ENCODE measurements at regions not wholly inside any gene's neighbourhood (a gene's known extent, or its start where the extent isn't known, plus 50 kb on each side); places are given as distances from the start of the nearest gene placed in this dataset.

DNA sequence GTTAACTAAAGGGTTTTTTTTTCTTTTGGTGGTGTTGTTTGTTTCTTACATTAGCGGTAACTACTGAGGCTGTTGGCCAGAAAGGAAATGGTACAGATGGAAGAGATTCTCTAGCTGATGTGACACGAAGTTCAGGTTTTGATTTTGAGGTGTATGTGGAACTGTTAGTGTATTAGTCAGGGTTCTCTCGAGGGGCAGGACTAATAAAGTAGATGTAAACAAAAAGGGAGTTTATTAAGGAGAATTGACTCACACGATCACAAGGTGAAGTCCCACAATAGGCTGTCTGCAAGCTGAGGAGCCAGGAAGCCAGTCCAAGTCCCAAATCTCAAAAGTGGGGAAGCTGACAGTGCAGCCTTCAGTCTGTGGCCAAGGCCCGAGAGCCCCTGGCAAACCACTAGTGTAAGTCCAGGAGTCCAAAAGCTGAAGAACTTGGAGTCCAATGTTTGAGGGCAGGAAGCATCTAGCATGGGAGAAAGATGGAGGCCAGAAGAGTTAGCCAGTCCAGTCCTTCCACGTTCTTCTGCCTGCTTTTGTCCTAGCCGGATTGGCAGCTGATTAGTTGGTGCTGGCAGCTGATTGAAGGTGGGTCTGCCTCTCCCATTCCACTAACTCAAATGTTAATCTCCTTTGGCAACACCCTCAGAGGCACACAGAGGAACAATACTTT lies 577.6 kb downstream of the EFNB2 start:
- Histone ChIP-seq H3K4me3 (replicated peaks in 1 of 4; ENCODE audit: control extremely low read depth in 1 of 4, insufficient read depth in 1 of 4, low read depth in 3 of 4, low read length in 4 of 4) (no peak overlapping the region), H3K27me3 (ENCODE audit: control insufficient read depth, insufficient read depth, low read length) (no peaks in the 10 kb centered on the region), H4K20me1 (ENCODE audit: control insufficient read depth, extremely low read depth, insufficient read depth, low read length) (no peaks in the 10 kb centered on the region), H3K4me1 (ENCODE audit: control insufficient read depth, extremely low read depth, insufficient read depth, low read length) (no peaks in the 10 kb centered on the region), H3K9ac (ENCODE audit: insufficient read depth, low read length) (no peak overlapping the region), H3K79me2 (ENCODE audit: control insufficient read depth, insufficient read depth, low read length) (no peaks in the 10 kb centered on the region), H2AFZ (ENCODE audit: low read length) (peak overlapping the region; percentile 25), H3K9me3 (ENCODE audit: control insufficient read depth, insufficient read depth, low read depth, low read length) (no peaks in the 10 kb centered on the region), H3K36me3 (ENCODE audit: control insufficient read depth, insufficient read depth, low read length) (no peaks in the 10 kb centered on the region), H3K27ac (ENCODE audit: insufficient read depth, low read length) (no peak overlapping the region), H3K4me2 (ENCODE audit: extremely low read depth, insufficient read depth, low read length) (no peak overlapping the region)
- no peak for TF ChIP-seq EZH2 (IDR thresholded peaks at IDR 0.05; ENCODE audit: low read length, missing control alignments)
- TF ChIP-seq, protein P1, sequence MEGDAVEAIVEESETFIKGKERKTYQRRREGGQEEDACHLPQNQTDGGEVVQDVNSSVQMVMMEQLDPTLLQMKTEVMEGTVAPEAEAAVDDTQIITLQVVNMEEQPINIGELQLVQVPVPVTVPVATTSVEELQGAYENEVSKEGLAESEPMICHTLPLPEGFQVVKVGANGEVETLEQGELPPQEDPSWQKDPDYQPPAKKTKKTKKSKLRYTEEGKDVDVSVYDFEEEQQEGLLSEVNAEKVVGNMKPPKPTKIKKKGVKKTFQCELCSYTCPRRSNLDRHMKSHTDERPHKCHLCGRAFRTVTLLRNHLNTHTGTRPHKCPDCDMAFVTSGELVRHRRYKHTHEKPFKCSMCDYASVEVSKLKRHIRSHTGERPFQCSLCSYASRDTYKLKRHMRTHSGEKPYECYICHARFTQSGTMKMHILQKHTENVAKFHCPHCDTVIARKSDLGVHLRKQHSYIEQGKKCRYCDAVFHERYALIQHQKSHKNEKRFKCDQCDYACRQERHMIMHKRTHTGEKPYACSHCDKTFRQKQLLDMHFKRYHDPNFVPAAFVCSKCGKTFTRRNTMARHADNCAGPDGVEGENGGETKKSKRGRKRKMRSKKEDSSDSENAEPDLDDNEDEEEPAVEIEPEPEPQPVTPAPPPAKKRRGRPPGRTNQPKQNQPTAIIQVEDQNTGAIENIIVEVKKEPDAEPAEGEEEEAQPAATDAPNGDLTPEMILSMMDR (conservative IDR thresholded peaks at IDR 0.05 in 1 of 2, IDR thresholded peaks at IDR 0.05 in 1 of 2; ENCODE audit: low read depth in 1 of 2, low read length in 2 of 2), result no peak
- DNase-seq (ENCODE audit: low read depth in 2 of 2), result no peak

- H3K4me3 ChIP-seq (replicated peaks in 1 of 4; ENCODE audit: control extremely low read depth in 1 of 4, insufficient read depth in 1 of 4, low read depth in 3 of 4, low read length in 4 of 4), result no peak overlapping the region
- H4K20me1 ChIP-seq (ENCODE audit: control insufficient read depth, extremely low read depth, insufficient read depth, low read length), result no peaks in the 10 kb centered on the region
- H2AFZ ChIP-seq (ENCODE audit: low read length), result no peak overlapping the region
- no peaks in the 10 kb centered on the region for H3K27me3 ChIP-seq (ENCODE audit: control insufficient read depth, insufficient read depth, low read length)
- H3K36me3 ChIP-seq (ENCODE audit: control insufficient read depth, insufficient read depth, low read length), result no peaks in the 10 kb centered on the region
- H3K79me2 ChIP-seq (ENCODE audit: control insufficient read depth, insufficient read depth, low read length), result no peaks in the 10 kb centered on the region
- H3K27ac ChIP-seq (ENCODE audit: insufficient read depth, low read length), result no peak overlapping the region
- no peaks in the 10 kb centered on the region for H3K9me3 ChIP-seq (ENCODE audit: control insufficient read depth, insufficient read depth, low read depth, low read length)
- TF ChIP-seq, protein P1 (conservative IDR thresholded peaks at IDR 0.05 in 1 of 2, IDR thresholded peaks at IDR 0.05 in 1 of 2; ENCODE audit: low read depth in 1 of 2, low read length in 2 of 2), result no peak
- TF ChIP-seq EZH2 (IDR thresholded peaks at IDR 0.05; ENCODE audit: low read length, missing control alignments), result no peak
- no peak overlapping the region for H3K4me2 ChIP-seq (ENCODE audit: extremely low read depth, insufficient read depth, low read length)
- H3K4me1 ChIP-seq (ENCODE audit: control insufficient read depth, extremely low read depth, insufficient read depth, low read length), result no peaks in the 10 kb centered on the region
- no peak overlapping the region for H3K9ac ChIP-seq (ENCODE audit: insufficient read depth, low read length)
- DNase-seq (ENCODE audit: low read depth in 2 of 2), result peak in 1 of 2 donors; percentile 35
These were observed 578.5 kb downstream of the EFNB2 start for GRCh38 chr13:105956921-105957320.

DNA sequence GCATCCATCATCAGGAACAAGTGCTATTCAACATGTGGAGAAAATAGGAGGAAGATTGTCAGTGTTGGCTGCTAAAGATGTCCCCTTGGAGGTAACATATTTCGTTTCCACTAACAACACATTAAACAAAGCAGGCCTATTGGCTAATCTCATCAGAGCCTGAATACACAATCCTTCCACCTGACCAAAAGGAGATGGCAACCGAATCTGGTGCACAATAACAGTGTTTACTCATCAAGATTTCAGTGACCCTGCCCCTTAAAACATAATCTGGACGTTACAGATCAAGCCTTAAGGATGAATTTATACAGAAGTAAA lies 582.5 kb downstream of the EFNB2 start:
- no peak for DNase-seq (ENCODE audit: low read depth in 2 of 2)
- H3K27me3 ChIP-seq (ENCODE audit: control insufficient read depth, insufficient read depth, low read length), result no peaks in the 10 kb centered on the region

More for the DNA sequence above, 582.5 kb downstream of the EFNB2 start:
- Histone ChIP-seq H3K4me2 (ENCODE audit: extremely low read depth, insufficient read depth, low read length) (no peak overlapping the region), H3K9me3 (ENCODE audit: control insufficient read depth, insufficient read depth, low read depth, low read length) (no peaks in the 10 kb centered on the region), H2AFZ (ENCODE audit: low read length) (no peak overlapping the region), H3K36me3 (ENCODE audit: control insufficient read depth, insufficient read depth, low read length) (no peaks in the 10 kb centered on the region), H3K79me2 (ENCODE audit: control insufficient read depth, insufficient read depth, low read length) (no peaks in the 10 kb centered on the region), H4K20me1 (ENCODE audit: control insufficient read depth, extremely low read depth, insufficient read depth, low read length) (no peaks in the 10 kb centered on the region), H3K4me3 (replicated peaks in 1 of 4; ENCODE audit: control extremely low read depth in 1 of 4, insufficient read depth in 1 of 4, low read depth in 3 of 4, low read length in 4 of 4) (no peak overlapping the region), H3K4me1 (ENCODE audit: control insufficient read depth, extremely low read depth, insufficient read depth, low read length) (no peaks in the 10 kb centered on the region), H3K27ac (ENCODE audit: insufficient read depth, low read length) (no peak overlapping the region), H3K9ac (ENCODE audit: insufficient read depth, low read length) (no peak overlapping the region)
- TF ChIP-seq, protein P1 (conservative IDR thresholded peaks at IDR 0.05 in 1 of 2, IDR thresholded peaks at IDR 0.05 in 1 of 2; ENCODE audit: low read depth in 1 of 2, low read length in 2 of 2), result no peak
- TF ChIP-seq EZH2 (IDR thresholded peaks at IDR 0.05; ENCODE audit: low read length, missing control alignments), result no peak
